Stimulated activated CD4-positive, alpha-beta T cell treated with anti-CD3 and anti-CD28 coated beads, Interleukin-4, amount 100 ng/mL, for 4 hours (primary cell): ENCODE measurements at regions not wholly inside any gene's neighbourhood (a gene's known extent, or its start where the extent isn't known, plus 50 kb on each side); places are given as distances from the start of the nearest gene placed in this dataset.
"Not testable (repeated sequence)": the region's sequence is repeated elsewhere in the genome, so short reads cannot be mapped to it uniquely, and the experiment has no call there.

Source experiments
- DNase-seq, 2 experiments: peaks; one replicate each; pipeline ENCODE4 v3.0.0-alpha.2; 2020

DNA sequence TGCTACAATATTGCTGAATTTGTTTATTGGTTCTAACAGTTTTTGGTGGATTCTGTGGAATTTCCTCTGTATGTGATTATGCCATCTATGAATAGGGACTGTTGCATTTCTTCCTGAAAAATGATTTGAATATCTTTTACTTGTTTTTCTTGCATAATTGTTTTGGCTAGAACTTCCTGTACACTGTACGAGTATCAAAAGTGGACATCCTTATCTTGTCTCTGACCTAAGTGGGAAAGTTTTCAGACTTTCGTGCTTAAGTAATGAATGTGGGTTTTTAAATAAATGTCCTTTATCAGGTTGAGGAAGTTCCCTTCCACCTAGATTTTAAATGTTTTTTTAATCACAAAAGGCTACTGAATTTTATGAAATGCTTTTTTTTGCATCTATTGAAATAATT, 203.8 kb upstream of the ATP10A start:
- DNase-seq: no peak

DNA sequence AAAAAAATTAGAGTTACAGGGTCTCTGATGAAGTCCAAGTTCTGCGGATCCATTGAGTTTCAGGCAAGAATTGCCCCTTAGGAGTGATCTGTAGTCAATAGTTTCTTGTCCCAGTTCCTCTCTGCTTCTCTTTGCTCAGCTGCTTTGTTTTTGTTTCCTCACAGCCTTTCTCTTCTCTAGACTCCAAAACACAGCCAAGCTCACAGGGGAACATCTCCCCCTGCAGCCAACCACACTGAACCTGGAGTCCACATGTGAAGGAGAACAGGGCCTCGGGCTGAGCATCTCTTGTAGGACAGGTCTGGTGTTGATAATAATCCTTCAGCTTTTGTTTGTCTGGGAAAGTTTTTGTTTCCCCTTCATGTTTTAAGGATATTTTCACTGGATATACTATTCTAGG, 202.6 kb upstream of the ATP10A start:
- no peak for DNase-seq

DNA sequence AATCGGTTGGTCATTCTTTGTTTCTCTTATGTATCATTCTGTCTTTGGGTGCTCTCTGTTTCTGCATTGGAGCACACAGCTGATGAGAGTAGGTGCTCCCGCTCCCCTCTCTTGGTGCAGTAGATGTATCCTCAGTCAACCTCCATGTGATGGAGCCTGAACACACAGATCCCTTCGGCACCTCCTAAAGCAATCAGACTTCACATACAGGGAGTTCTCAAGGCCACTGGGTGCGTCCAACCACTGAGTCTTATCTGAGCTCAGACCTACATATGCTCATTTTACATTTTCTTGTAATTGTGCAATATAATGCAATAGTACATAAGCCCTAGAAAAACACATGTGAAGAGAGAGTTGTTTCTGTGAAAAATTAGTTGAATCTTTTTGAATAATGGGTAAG, 198.1 kb upstream of the ATP10A start:
- no peak for DNase-seq

DNA sequence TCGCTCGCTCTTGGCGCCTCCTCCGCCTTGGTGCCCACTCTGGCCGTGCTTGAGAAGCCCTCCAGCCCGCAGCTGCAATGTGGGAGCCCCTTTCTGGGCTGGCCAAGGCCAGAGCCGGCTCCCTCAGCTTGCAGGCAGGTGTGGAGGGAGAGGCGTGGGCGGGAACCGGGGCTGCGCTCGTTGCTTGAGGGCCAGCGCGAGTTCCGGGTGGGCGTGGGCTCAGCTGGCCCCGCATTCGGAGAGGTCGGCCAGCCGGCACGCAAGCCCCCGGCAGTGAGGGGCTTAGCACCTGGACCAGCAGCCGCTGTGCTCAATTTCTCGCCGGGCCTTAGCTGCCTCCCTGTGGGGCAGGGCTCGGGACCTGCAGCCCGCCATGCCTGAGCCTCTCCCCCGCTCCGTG, 193.6 kb upstream of the ATP10A start:
- not testable (repeated sequence) for DNase-seq

DNA sequence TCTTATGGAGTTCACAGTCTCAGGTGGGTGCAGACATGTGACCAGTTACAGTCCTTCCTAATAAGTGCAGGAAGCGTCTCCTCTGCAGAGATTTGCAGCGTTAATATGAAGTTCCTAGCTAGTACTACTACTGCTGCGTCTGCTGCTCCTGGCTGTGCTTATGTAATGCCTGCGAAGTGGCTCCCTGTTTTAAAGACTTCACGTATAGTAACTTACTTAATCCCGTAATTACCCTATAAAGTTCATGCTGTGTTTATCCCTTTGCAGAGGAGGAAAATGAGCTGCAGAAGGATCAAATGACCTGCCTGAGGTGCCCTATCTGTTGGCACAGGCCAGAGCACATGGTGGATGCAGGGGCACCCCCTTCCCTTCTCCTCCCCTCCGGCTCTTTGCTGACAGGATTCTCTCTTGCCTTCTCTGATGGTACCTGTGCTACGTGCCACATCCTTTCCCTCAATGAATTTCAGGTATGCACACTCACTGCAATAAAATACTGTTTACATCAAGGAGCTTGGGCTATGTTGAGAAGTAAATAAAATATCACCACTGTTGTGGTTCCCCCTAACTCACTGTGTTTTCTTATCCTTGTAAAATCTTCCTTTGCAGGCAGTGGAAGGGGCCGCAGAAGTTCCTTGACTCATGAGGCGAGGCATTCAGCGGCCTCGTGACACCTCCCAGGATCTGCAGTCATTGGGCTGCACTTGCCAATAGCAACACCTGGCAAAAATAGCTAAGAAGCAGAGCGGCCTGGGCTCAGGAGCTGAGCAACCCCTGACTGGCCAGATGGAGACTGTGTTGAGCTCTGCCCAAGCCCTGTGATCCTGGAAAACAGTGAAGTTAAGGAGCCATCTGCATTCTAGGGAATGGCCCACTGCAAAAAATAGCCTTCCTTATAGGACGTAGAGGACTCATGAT, 188.9 kb upstream of the ATP10A start:
- DNase-seq: no peak

DNA sequence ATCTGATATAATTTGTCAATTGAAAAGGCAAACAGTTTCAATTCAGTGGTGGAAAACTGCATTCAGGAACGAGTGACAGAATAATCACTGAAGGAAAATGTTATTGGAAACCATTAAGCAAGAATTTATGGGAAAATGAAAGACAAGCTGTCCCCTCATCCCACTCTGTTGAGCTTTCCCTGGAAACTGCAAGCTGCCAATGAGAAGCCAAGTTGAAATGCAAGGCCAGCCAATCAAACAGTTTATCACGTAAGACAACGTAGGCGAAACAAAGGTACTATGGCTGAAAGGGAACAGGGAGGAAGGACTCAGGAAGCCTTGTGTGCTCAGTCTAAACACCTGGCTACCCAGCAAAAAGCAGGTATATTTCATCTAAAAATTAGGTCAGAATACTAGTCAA, 187.9 kb upstream of the ATP10A start:
- no peak for DNase-seq

DNA sequence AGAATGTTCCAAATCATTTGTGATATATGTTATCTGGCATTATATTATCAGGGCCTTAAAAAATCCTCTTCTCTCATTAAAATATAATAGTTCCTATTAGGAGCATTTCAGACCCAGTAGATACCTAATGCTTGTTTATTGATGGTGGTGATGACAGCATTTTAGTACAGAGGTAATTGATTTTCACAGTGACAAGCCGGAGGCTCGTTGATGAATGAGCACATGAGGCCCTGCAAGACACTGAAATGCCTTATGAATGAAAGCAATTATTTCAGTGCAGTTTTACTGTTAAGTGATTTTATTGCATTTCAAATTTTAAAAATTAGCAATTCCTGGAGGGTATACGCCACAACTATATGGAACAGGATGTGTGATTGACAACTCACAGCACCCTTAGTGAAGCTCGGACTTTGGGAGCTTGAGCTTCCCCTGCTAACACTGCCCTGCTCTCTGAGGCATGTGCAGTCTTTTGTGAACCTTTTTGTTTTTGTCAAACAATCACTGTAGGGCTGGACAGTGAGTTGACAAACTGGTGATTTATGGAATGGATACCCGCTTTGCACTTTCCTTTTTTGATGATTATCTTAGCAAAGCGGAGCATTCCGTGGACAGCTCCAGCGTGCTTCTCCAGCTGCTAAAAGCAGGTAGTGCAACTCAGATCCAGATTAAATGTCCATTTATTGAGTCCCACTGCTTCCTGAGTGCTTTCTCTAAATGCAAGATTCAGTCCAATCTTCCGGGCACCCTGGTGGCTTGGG, 187.0 kb upstream of the ATP10A start:
- DNase-seq: no peak

DNA sequence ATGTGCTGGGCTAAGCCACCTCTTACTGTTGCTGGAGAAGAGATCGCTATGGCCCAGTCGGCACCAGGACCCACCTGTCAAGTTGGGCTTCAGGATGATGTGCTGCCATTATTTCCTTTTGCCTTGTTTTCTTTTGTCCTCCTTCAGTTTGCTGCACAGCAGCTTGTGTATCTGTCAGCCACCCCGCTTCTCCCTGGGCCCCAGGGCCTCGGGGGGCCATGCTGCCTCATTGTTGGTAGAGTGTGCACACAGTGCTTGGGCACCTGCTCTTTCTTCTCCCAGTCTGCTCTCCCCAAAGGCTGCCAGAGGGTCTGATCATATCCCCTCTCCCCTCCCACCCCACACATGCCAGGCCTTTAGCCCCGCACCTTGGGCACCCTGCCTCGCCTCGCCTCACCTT, 185.5 kb upstream of the ATP10A start:
- DNase-seq: no peak

DNA sequence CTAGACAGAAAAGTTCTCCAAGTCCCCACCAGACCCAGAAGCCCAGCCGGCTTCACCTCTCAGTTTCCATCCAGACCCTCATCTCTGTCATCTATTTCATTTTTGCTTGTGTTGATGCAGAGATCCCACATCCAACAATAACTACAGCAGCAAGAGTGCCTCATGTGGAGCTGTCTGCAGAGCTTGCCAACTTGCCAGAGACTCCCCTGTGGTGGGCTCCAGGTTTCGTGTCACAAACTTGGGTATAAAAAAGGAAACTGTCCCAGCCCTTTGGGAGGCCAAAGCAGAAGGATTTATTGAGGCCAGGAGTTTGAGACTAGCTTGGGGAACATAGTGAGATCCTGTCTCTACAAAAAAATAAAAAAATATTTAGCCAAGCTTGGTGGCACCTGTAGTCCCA, 182.4 kb upstream of the ATP10A start:
- no peak for DNase-seq

DNA sequence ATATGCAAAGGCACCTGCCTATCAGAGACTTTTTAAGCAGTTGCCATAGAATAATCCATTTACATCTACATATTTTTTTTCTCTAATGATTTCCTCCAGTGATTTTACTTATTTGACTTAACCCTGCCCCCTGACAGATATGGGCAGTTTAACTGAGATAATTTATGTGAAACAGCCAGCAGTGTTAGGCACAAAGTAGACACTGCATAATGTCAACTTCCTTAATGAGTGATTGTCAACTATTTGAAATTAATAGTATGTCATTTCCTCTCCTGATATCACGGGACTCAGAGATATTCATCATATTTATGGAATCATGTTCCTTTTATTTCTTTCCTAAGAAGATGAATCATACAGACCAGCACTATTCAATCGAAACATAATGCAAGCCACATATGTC, 179.9 kb upstream of the ATP10A start:
- DNase-seq: no peak

DNA sequence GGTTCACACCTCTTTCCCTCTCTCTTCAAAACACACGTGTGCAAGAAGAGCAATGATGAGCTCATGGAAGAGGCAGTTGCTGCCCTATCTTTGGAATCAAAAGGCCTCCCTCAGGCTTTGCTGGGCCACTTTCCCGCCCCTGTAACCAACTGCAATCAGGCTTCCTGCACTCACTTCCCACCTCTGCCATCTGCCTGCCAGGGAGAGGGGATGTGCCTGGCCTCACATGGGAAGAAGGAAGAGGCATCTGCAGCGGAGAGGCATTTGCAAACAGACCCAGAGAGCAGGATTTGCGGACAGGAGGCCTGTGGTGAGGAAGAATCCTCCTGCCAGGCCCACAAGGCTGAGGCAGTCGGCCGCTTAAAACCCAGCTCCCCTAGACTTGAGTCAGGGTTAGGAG, 175.6 kb upstream of the ATP10A start:
- DNase-seq: no peak

DNA sequence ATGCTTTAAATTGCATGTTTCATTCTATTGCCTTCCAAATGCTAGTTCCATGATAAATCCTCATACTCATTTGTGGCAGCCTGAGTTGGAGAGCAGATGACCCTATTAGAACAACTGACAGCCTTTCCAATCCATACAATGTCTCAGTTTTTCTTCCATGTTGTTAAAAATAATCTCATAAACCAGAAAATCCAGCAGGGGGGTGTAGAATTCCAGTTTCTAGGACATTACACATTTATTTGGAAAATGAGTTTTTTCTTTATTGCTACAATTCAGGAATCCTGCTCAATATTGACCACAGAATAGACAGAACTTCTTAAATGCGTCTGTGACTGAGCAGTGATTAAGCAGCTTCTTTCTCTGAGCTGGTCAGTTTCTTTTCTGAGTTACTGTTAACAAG, 174.2 kb upstream of the ATP10A start:
- no peak for DNase-seq

DNA sequence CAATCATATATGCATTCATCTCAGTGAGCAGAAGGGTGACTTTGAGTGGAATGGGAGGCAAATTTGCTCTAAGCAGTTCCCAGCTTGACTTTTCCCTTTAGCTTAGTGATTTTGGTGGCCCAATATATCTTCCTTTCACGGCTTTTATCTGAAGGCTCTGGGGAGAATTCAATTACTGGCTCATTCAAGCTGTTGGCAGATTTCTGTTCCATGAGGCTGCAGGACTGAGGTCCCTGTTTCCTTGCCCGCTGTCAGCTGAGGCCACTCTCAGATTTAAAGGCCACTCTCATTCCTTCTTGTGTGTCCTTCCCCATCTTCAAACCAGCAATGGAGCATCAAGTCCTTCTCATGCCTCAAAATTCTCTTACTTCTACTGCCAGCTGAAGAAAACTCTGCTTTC, 170.4 kb upstream of the ATP10A start:
- DNase-seq: no peak

DNA sequence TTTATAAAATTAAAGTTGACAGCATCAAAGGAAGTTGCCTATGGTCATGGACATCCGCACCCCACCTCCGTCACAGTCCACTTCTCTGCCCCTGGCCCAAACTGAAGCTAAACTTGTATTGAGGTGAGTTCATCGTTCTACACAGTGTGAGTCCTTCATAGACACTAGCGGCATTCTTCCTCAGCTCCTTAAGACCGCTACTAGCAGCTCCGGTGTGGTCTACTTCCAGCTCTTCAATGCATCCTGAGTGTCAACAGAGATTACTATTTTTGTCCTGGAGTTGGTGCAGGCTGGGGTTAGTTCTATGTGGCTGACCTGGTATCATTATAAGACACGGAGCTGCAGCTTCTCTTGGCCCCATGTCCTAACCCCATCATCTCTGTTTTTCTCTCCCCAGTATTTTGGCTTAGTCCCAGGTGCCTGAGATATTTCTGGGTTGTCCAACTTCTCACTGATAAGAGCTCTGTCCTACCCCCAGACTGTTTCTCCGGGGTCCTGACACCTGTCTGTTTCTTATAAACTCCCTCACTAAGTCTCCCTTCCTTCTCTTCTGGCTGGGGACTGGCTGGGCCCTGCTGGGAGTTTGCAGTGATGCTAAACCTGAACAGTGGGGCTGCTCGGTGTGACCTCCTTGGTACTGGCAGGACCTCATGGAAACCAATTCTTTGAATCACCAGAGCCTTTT, 169.2 kb upstream of the ATP10A start:
- DNase-seq: no peak

DNA sequence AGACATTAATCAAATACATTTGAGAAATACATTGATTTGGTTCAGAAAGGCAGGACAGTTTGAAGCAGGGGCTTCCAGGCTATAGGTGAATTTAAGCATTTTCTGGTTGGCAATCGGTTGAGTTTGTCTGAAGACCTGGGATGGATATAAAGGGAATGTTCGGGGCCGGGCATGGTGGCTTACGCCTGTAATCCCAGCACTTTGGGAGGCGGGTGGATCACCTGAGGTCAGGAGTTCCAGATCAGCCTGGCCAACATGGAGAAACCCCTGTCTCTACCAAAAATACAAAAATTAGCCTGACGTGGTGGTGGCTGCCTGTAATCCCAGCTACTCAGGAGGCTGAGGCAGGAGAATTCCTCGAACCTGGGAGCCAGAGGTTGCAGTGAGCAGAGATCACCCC, 166.5 kb upstream of the ATP10A start:
- not testable (repeated sequence) for DNase-seq

DNA sequence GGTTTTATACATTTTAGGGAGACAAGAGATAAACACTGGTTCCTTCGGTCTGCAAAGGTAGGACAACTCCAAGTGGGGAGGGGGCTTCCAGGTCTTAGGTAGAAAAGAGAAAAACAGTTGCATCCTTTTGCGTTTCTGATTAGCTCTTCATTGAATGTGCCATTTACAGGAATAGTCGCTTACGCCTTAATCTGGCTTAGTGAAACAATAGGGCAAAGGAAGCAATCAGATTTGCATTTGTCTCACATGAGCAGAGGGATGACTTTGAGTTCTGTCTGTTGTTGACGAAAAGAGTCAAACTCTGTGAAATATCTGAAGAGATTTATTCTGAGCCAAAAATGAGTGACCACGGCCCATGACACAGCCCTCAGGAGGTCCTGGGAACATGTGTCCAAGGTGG, 166.0 kb upstream of the ATP10A start:
- DNase-seq: no peak

DNA sequence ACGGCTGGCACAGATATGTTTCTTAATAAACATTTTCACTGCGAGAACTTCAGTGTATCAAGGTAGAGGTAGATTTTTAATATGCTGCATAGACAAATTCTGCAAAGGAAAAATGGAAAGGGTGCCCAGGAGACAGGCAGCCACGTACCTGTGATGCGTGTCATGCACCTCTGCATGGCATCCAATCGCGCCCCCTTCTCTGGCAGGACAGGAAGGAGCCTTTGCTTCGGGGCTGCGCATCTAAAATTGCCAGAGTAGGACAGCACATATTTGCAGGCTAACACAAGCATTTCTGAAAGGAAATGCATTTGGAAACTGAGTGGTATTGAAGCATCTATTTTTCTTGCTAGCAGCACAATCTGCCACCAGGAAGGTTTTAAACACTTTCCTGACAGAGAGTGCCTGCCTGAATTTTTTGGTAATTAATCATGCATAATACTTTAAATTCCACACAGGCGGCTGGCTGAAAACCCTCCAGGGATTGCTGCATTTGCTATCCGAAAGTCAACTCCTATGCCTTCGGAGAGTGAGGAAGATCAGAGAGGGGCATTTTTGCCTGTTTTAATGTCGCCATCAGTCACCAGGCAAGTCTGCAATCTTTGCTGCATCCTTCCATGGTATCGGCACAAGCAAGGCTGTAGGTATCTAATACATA, 165.1 kb upstream of the ATP10A start:
- no peak for DNase-seq

DNA sequence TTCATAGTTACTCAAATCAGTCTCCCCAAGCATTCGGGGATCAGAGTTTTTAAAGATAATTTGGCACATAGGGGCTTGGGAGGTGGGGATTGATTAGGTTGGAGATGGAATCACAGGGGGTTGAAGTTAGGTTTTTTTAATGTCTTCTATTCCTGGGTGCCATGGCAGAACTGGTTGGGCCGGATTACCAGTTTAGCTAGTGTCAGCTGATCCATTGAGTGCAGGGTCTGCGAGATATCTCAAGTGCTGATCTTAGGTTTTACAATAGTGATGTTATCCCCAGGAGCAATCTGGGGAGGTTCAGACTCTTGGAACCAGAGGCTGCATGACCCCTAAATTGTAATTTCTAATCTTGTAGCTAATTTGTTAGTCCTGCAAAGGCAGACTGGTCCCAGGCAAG, 163.5 kb upstream of the ATP10A start:
- not testable (repeated sequence) for DNase-seq

DNA sequence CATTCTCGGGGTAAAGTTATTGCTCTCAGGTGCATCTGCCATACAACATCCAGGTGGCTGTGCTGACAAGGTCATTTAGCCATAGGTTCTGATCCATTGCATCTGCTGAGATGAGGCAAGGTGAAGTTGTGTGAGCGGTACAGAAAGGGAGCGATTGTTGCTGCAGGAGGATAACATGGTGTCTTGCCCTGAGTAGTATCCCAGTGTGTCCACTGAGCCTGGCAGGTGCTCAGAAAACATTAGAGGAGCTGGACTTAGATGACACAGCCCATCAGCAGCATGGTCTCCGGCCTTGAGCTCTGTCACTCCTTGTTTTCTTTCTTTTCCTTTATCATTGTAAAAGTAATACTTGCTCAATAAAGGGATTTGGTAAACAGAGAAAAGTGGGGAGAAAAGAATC, 161.1 kb upstream of the ATP10A start:
- DNase-seq: no peak

DNA sequence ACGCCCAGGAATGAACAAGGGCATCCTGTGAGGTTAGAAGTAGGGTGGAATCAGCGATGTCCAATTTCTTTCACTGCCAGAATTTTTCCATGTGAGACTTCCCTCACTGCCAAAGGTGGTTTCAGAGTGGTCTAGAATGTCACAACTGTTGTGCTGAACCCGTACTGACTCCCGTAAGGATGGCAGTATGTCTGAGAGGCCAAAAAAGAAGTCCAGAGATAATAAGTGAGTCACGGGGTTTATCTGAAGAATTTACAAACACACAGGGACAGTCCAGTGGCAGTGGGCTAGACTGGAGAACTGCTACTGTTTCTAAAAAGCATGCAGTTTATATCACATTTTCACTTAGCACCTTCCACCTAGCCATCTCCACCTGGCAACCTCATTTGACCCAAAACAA, 160.6 kb upstream of the ATP10A start:
- DNase-seq: no peak

DNA sequence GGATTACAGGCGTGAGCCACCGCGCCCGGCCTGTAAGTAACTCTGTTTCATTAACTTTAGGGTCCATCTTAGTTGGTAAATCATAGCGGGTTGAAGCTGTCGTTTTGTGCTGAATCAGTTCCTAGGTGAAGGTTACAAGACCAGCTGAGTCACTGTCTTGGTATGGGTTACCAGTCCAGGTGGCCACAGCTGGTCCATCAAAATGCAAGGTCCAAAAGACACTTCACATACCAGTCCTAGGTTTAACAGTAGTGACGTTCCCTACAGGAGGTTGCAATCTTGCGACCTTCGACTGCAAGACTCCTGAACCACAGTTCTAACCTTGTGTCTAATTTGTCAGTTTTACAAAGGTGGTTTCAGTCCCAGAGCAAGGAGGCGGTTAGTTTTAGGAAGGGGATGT, 160.1 kb upstream of the ATP10A start:
- DNase-seq: no peak

DNA sequence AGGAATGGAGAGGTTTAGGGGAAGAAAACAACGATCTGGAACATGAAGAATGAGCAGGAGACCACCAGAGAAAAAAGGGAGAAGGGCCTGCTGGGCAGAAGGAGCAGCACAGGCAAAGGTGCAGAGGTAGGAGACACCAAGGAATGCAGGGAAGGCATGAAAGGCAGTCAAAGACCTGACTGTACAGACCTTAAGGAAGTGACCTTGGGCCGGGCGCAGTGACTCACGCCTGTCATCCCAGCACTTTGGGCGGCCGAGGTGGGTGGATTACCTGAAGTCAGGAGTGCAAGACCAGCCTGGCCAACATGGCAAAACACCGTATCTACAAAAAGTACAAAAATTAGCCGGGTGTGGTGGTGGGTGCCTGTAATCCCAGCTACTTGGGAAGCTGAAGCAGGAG, 157.7 kb upstream of the ATP10A start:
- no peak for DNase-seq

DNA sequence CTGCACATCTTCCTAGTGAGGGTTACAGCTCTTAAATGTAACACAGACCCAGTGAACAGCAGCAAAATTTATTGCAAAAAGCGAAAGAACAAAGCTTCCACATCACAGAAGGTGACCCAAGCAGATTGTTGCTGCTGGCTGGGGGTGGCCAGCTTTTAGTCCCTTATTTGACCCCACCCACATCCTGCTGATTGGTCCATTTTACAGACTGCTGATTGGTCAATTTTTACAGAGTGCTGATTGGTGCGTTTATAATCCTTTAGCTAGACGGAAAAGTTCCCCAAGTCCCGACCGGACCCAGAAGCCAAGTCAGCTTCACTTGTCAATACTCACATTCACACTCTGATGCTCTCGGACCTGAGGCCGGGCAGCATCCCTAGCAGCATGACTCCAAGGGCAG, 154.5 kb upstream of the ATP10A start:
- DNase-seq: no peak
